ENCODE measurements at regions not wholly inside any gene's neighbourhood (a gene's known extent, or its start where the extent isn't known, plus 50 kb on each side); places are given as distances from the start of the nearest gene placed in this dataset.
"Not testable (repeated sequence)": the region's sequence is repeated elsewhere in the genome, so short reads cannot be mapped to it uniquely, and the experiment has no call there.

DNA sequence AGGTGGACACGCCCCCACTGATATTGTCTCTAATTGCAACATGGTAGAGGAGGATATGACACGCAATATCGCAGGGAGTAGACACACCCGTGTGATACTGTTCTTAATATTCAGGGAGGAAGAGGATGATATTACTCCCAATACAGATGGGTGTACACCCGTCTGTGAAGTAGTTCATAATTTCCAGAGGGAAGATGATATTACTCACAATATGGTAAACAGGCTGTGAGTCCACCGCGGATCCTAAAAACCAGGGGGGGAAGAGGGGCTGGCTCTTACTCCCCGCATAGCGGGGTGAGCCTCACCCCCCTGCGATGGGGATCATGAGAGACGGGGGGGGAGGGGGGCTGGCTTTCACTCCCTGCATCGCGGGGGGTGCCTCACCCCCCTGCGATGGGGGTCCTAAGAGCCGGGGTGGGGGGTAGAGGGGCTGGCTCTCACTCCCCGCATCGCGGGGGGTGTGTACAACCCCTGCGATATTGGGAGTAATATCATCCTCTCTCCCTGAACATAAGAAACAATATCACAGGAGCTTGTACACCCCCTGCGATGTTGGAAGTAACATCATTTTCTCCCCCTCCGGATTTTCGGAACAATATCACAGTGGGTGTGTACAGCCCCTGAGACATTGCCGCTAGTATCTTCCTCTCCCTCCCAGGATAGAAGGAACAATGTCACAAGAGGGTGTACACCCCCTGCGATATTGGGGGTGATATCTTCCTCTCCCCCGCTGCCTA, 52.2 kb upstream of the FRG2C start:
- not testable (repeated sequence) for DNase-seq

Data from inflammatory macrophage treated with lipopolysaccharide for 1 hour (primary cell).